ENCODE measurements at regions not wholly inside any gene's neighbourhood (a gene's known extent, or its start where the extent isn't known, plus 50 kb on each side); places are given as distances from the start of the nearest gene placed in this dataset.

- no peaks in the 10 kb centered on the region for H3K4me1 Mint-ChIP-seq (ENCODE audit: unreplicated experiment)
- H3K4me3 Mint-ChIP-seq: no peak overlapping the region
- H3K36me3 Mint-ChIP-seq: no peaks in the 10 kb centered on the region
- DNase-seq (ENCODE audit: extremely low spot score, unreplicated experiment): no peak
- peaks cover 4% of the 10 kb centered on the region for H3K9me3 Mint-ChIP-seq
- H3K27ac Mint-ChIP-seq: no peak overlapping the region
- no peaks in the 10 kb centered on the region for H3K27me3 Mint-ChIP-seq
- TF ChIP-seq CTCF (conservative IDR thresholded peaks at IDR 0.05): no peak
Observed at GRCh38 chr12:91824991-91825390, 320.7 kb downstream of the BTG1 start.

- no peaks in the 10 kb centered on the region for H3K27me3 Mint-ChIP-seq
- H3K4me1 Mint-ChIP-seq (ENCODE audit: unreplicated experiment): peaks cover 19% of the 10 kb centered on the region
- peak overlapping the region; percentile 46 for H3K27ac Mint-ChIP-seq
- DNase-seq (ENCODE audit: extremely low spot score, unreplicated experiment): no peak
- TF ChIP-seq CTCF (conservative IDR thresholded peaks at IDR 0.05): no peak
- peak overlapping the region; percentile 9 for H3K4me3 Mint-ChIP-seq
- H3K36me3 Mint-ChIP-seq: no peaks in the 10 kb centered on the region
- peaks cover 4% of the 10 kb centered on the region for H3K9me3 Mint-ChIP-seq
Observed at GRCh38 chr12:91819132-91819447, 326.6 kb downstream of the BTG1 start.

- H3K27ac Mint-ChIP-seq: peak overlapping the region; percentile 46
- H3K36me3 Mint-ChIP-seq: no peaks in the 10 kb centered on the region
- peak overlapping the region; percentile 9 for H3K4me3 Mint-ChIP-seq
- H3K4me1 Mint-ChIP-seq (ENCODE audit: unreplicated experiment): peaks cover 19% of the 10 kb centered on the region
- TF ChIP-seq CTCF (conservative IDR thresholded peaks at IDR 0.05): no peak
- peaks cover 7% of the 10 kb centered on the region for H3K9me3 Mint-ChIP-seq
- H3K27me3 Mint-ChIP-seq: no peaks in the 10 kb centered on the region
- no peak for DNase-seq (ENCODE audit: extremely low spot score, unreplicated experiment)
Observed at GRCh38 chr12:91818227-91819131, 327.2 kb downstream of the BTG1 start.

GRCh38 chr12:91817517-91817916 lies 328.1 kb downstream of the BTG1 start:
- Mint-ChIP-seq H3K36me3 (no peaks in the 10 kb centered on the region), H3K9me3 (peaks cover 8% of the 10 kb centered on the region), H3K27ac (no peak overlapping the region), H3K4me3 (no peak overlapping the region), H3K4me1 (ENCODE audit: unreplicated experiment) (peaks cover 19% of the 10 kb centered on the region), H3K27me3 (no peaks in the 10 kb centered on the region)
- no peak for DNase-seq (ENCODE audit: extremely low spot score, unreplicated experiment)
- no peak for TF ChIP-seq CTCF (conservative IDR thresholded peaks at IDR 0.05)

GRCh38 chr12:91813701-91814100 lies 331.9 kb downstream of the BTG1 start:
- Mint-ChIP-seq H3K27ac (no peak overlapping the region), H3K27me3 (no peaks in the 10 kb centered on the region), H3K4me1 (ENCODE audit: unreplicated experiment) (peaks cover 10% of the 10 kb centered on the region), H3K9me3 (peaks cover 5% of the 10 kb centered on the region), H3K4me3 (no peak overlapping the region), H3K36me3 (no peaks in the 10 kb centered on the region)
- TF ChIP-seq CTCF (conservative IDR thresholded peaks at IDR 0.05): no peak
- no peak for DNase-seq (ENCODE audit: extremely low spot score, unreplicated experiment)
